Upper lobe of left lung (tissue), 6 donors: ENCODE measurements at regions not wholly inside any gene's neighbourhood (a gene's known extent, or its start where the extent isn't known, plus 50 kb on each side); places are given as distances from the start of the nearest gene placed in this dataset.

ENCODE experiments used
- ATAC-seq, 2 donors: fragments of 200-7000 bp; cut with Tn5 transposase; one replicate each; pipeline ENCODE4 v1.9.1; 2022; ENCODE audit warnings: mild to moderate bottlenecking in 2 of 2, moderate library complexity in 2 of 2; ENCODE audit not compliant: low FRiP score in 2 of 2
- DNase-seq, 2 donors: peaks; one replicate each; pipeline ENCODE4 v3.0.0-alpha.2; 2019 to 2020
- H3K27ac ChIP-seq, 4 donors: fragments of 200-600 bp; sonication (generic); one replicate each; pipeline ENCODE4 v1.5.1; 2016 to 2019
- H3K27me3 ChIP-seq, 4 donors: fragments of 200-600 bp; sonication (generic); one replicate each; pipeline ENCODE4 v1.5.1; 2017 to 2019
- H3K36me3 ChIP-seq, 4 donors: fragments of 200-600 bp; sonication (generic); one replicate each; pipeline ENCODE4 v1.5.1; 2016 to 2019
- H3K4me1 ChIP-seq, 4 donors: fragments of 200-600 bp; sonication (generic); one replicate each; pipeline ENCODE4 v1.5.1; 2018 to 2019
- H3K4me3 ChIP-seq, 4 donors: fragments of 200-600 bp; sonication (generic); one replicate each; pipeline ENCODE4 v1.5.1; 2017 to 2019; ENCODE audit warnings: mild to moderate bottlenecking in 2 of 4, moderate library complexity in 1 of 4
- H3K9me3 ChIP-seq, 4 donors: fragments of 200-600 bp; sonication (generic); one replicate each; pipeline ENCODE4 v1.5.1; 2018 to 2019
- EP300 ChIP-seq, 4 donors: sonication (generic); formaldehyde crosslinking; IDR thresholded peaks; one replicate each; pipeline ENCODE4 v1.5.1; 2017; ENCODE audit warnings: antibody characterized with exemption in 4 of 4, control low read depth in 2 of 4
- POLR2A ChIP-seq, 4 donors: fragments of 450-650 bp; IDR thresholded peaks; one replicate each; pipeline ENCODE4 v1.5.1; 2016 to 2017; ENCODE audit warnings: antibody characterized with exemption in 4 of 4, mild to moderate bottlenecking in 2 of 4
- POLR2AphosphoS5 ChIP-seq, 2 donors: sonication (generic); formaldehyde crosslinking; IDR thresholded peaks; one replicate each; pipeline ENCODE4 v1.5.1; 2017; ENCODE audit warnings: antibody characterized with exemption in 2 of 2
- WGBS, 2 donors: methylation state at CpG; one replicate each; pipeline ENCODE4 v1.1.5; 2017 to 2018; 5-methylcytosine and 5-hydroxymethylcytosine counted together
- TF ChIP-seq, protein P1 (sequence below), 6 experiments: fragments of 450-650 bp in 4 of 6; fragments of 200-600 bp in 2 of 6; sonication (generic) in 2 of 6; IDR thresholded peaks; one replicate each; pipeline ENCODE4 v1.5.1; 2016 to 2019; ENCODE audit warnings: antibody characterized with exemption in 6 of 6
- donor health status: DM: no; HTN: no; CAD: no; lungs with moderate emphysema.
- donor health status: DM: no; HTN: yes; CAD: no; lungs with severe emphysema.

DNA sequence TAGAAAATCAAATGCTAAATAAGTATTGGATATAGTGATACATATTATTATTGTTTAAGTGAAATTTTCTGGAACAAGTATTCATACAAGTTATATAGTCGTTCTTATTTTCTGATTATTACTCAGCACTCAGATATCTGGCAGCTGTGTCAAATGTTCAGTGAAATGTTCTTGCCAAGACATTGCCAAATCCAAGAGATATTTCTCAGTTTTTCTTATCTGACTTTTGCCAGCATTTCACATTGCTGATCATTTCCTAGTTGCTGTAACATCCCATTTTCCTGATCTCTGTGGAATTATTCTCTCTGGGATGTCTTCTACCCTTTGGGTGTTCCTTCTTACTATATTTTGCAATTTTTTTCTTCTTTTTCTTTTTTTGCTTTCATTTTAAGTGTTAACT lies 262.3 kb downstream of the KIF2B start:
- ATAC-seq: no peak
- Histone ChIP-seq H3K4me1 (no peaks in the 10 kb centered on the region), H3K9me3 (no peaks in the 10 kb centered on the region), H3K36me3 (no peaks in the 10 kb centered on the region), H3K27ac (no peak overlapping the region), H3K27me3 (no peaks in the 10 kb centered on the region), H3K4me3 (no peak overlapping the region)
- TF ChIP-seq, protein P1, sequence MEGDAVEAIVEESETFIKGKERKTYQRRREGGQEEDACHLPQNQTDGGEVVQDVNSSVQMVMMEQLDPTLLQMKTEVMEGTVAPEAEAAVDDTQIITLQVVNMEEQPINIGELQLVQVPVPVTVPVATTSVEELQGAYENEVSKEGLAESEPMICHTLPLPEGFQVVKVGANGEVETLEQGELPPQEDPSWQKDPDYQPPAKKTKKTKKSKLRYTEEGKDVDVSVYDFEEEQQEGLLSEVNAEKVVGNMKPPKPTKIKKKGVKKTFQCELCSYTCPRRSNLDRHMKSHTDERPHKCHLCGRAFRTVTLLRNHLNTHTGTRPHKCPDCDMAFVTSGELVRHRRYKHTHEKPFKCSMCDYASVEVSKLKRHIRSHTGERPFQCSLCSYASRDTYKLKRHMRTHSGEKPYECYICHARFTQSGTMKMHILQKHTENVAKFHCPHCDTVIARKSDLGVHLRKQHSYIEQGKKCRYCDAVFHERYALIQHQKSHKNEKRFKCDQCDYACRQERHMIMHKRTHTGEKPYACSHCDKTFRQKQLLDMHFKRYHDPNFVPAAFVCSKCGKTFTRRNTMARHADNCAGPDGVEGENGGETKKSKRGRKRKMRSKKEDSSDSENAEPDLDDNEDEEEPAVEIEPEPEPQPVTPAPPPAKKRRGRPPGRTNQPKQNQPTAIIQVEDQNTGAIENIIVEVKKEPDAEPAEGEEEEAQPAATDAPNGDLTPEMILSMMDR (IDR thresholded peaks at IDR 0.05): no peak
- TF ChIP-seq EP300 (IDR thresholded peaks at IDR 0.05) (no peak), POLR2A (IDR thresholded peaks at IDR 0.05) (no peak), POLR2AphosphoS5 (IDR thresholded peaks at IDR 0.05) (no peak)
- 59 to 69% methylated on average over 1 of the region's 1 CpG for WGBS, 2 donors
- no peak for DNase-seq

DNA sequence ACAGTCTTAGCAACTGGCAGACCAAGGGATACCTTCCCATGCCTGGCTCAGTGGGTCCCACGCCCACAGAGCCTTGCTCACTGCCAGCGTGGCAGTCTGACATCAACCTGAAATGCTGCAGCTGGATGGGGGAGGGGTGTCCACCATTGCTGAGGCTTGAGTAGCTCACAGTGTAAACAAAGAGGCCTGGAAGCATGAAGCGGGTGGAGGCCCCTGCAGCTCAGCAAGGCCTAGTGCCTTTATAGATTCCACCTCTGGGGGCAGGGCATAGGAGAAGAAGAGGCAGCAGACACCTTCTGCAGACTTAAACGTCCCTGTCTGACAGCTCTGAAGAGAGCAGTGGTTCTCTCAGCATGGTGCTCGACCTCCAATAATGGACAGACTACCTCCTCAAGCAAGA lies 263.2 kb downstream of the KIF2B start:
- Histone ChIP-seq H3K4me1 (no peaks in the 10 kb centered on the region), H3K4me3 (no peak overlapping the region), H3K36me3 (no peaks in the 10 kb centered on the region), H3K9me3 (no peaks in the 10 kb centered on the region), H3K27ac (peak overlapping the region in 1 of 4 donors; percentile 10), H3K27me3 (no peaks in the 10 kb centered on the region)
- 25 to 40% methylated on average over 1 to 5 of the region's 5 CpGs for WGBS, 2 donors
- TF ChIP-seq, protein P1 (IDR thresholded peaks at IDR 0.05): no peak
- no peak for TF ChIP-seq EP300 (IDR thresholded peaks at IDR 0.05)
- TF ChIP-seq POLR2AphosphoS5 (IDR thresholded peaks at IDR 0.05): no peak
- TF ChIP-seq POLR2A (IDR thresholded peaks at IDR 0.05): no peak
- DNase-seq (no peak), ATAC-seq (no peak)

DNA sequence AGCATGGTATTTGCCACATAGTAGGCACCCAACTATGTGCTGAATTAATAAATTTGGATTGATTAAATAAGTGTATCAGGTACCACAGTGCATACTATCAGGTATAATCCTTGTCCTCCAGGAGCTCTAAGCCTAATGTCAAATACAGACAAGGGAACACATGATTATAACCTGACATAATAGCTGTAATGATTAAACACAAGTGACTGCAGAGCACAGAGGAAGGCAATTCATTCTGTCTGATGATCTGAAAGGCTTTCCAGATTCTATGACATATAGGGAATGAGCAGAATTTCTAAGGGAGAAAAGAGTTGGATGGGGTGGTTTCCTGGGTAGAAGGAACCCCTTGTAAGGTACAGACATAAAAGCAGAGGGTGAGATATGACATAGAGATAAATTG lies 273.5 kb downstream of the KIF2B start:
- no peak for DNase-seq

DNA sequence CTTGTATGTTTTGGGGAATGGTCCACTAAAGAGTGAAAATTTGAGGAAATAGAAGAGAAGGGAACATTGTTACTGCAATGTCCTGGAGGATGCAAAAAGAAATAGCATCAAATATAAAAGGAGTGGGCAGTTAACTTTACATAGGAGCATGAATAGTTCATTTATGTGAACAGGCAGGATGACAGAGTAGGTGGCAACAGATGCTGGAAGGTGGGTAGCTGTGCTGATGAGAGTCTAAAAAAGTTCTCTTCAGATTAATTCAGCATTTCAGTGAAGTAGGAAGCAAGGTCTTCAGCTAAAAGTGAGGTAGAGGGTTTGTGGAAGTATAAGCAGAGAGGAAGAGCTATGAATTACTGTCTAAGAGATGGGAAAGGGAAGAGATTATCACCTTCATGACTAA lies 276.5 kb downstream of the KIF2B start:
- H3K9me3 ChIP-seq: peaks cover 0 to 21% (median 7%) of the 10 kb centered on the region in 4 donors
- no peaks in the 10 kb centered on the region for H3K27me3 ChIP-seq
- DNase-seq (no peak), ATAC-seq (no peak)
- no peak for TF ChIP-seq POLR2AphosphoS5 (IDR thresholded peaks at IDR 0.05)
- TF ChIP-seq EP300 (IDR thresholded peaks at IDR 0.05): no peak
- TF ChIP-seq, protein P1 (IDR thresholded peaks at IDR 0.05): no peak
- no peak for TF ChIP-seq POLR2A (IDR thresholded peaks at IDR 0.05)
- H3K4me1 ChIP-seq: no peaks in the 10 kb centered on the region
- H3K27ac ChIP-seq: no peak overlapping the region
- no peaks in the 10 kb centered on the region for H3K36me3 ChIP-seq
- H3K4me3 ChIP-seq: no peak overlapping the region

More for the DNA sequence above, 273.5 kb downstream of the KIF2B start:
- H3K27ac ChIP-seq: no peak overlapping the region
- H3K36me3 ChIP-seq: no peaks in the 10 kb centered on the region
- no peak for ATAC-seq
- H3K27me3 ChIP-seq: no peaks in the 10 kb centered on the region
- no peaks in the 10 kb centered on the region for H3K9me3 ChIP-seq
- TF ChIP-seq POLR2A (IDR thresholded peaks at IDR 0.05) (no peak), EP300 (IDR thresholded peaks at IDR 0.05) (no peak), POLR2AphosphoS5 (IDR thresholded peaks at IDR 0.05) (no peak)
- TF ChIP-seq, protein P1 (IDR thresholded peaks at IDR 0.05): no peak
- no peaks in the 10 kb centered on the region for H3K4me1 ChIP-seq
- no peak overlapping the region for H3K4me3 ChIP-seq

GRCh38 chr17:54102246-54102645 lies 279.5 kb downstream of the KIF2B start:
- no peak overlapping the region for H3K27ac ChIP-seq
- no peak for TF ChIP-seq POLR2AphosphoS5 (IDR thresholded peaks at IDR 0.05)
- TF ChIP-seq, protein P1 (IDR thresholded peaks at IDR 0.05): no peak
- no peak for TF ChIP-seq EP300 (IDR thresholded peaks at IDR 0.05)
- TF ChIP-seq POLR2A (IDR thresholded peaks at IDR 0.05): no peak
- peaks cover 0 to 21% (median 7%) of the 10 kb centered on the region in 4 donors for H3K9me3 ChIP-seq
- H3K36me3 ChIP-seq: no peaks in the 10 kb centered on the region
- H3K27me3 ChIP-seq: no peaks in the 10 kb centered on the region
- DNase-seq: no peak
- H3K4me1 ChIP-seq: no peaks in the 10 kb centered on the region
- WGBS, 2 donors: 86% methylated on average over 1 of the region's 1 CpG; no CpG with 5 or more reads in 1 of the 2 donors
- no peak overlapping the region for H3K4me3 ChIP-seq
- peak in 1 of 2 donors; percentile 43 for ATAC-seq
